ENCODE measurements at regions not wholly inside any gene's neighbourhood (a gene's known extent, or its start where the extent isn't known, plus 50 kb on each side); places are given as distances from the start of the nearest gene placed in this dataset.

GRCh38 chr6:126419901-126420300, 80.0 kb downstream of the CENPW start:
- Histone ChIP-seq H3K9me3 (replicated peaks; ENCODE audit: insufficient read depth, low read length) (no peaks in the 10 kb centered on the region), H3K4me1 (ENCODE audit: low read length) (no peaks in the 10 kb centered on the region), H3F3A (ENCODE audit: insufficient read depth, low read length) (no peaks in the 10 kb centered on the region), H3K4me2 (ENCODE audit: low read depth, low read length) (no peak overlapping the region), H3K79me2 (ENCODE audit: low read length) (no peaks in the 10 kb centered on the region), H3K36me3 (replicated peaks; ENCODE audit: insufficient read depth, low read length) (no peaks in the 10 kb centered on the region), H3K27ac (ENCODE audit: low read length) (no peak overlapping the region), H2AFZ (ENCODE audit: low read length) (no peak overlapping the region), H3K9me2 (replicated peaks; ENCODE audit: insufficient read depth, low read length) (no peaks in the 10 kb centered on the region), H3K27me3 (replicated peaks; ENCODE audit: insufficient read depth, low read length) (no peaks in the 10 kb centered on the region), H3K9ac (ENCODE audit: low read length) (no peak overlapping the region), H4K20me1 (ENCODE audit: insufficient read depth, low read length) (no peaks in the 10 kb centered on the region), H3K4me3 (ENCODE audit: low read length) (no peak overlapping the region)
- TF ChIP-seq EZH2phosphoT487 (IDR thresholded peaks at IDR 0.05; ENCODE audit: low read length) (no peak), CTCF (IDR thresholded peaks at IDR 0.05; ENCODE audit: low read length) (no peak), EZH2 (optimal IDR thresholded peaks at IDR 0.05; ENCODE audit: low read depth, low read length) (no peak)
- DNase-seq, result no peak

GRCh38 chr6:126422912-126423311, 83.0 kb downstream of the CENPW start:
- H3K4me2 ChIP-seq (ENCODE audit: low read depth, low read length), result no peak overlapping the region

GRCh38 chr6:126427713-126428112, 87.8 kb downstream of the CENPW start:
- Histone ChIP-seq H2AFZ (ENCODE audit: low read length) (no peak overlapping the region), H3F3A (ENCODE audit: insufficient read depth, low read length) (no peaks in the 10 kb centered on the region), H3K27me3 (replicated peaks; ENCODE audit: insufficient read depth, low read length) (no peaks in the 10 kb centered on the region), H3K9ac (ENCODE audit: low read length) (no peak overlapping the region), H4K20me1 (ENCODE audit: insufficient read depth, low read length) (no peaks in the 10 kb centered on the region), H3K9me2 (replicated peaks; ENCODE audit: insufficient read depth, low read length) (no peaks in the 10 kb centered on the region), H3K79me2 (ENCODE audit: low read length) (no peaks in the 10 kb centered on the region), H3K4me3 (ENCODE audit: low read length) (no peak overlapping the region), H3K36me3 (replicated peaks; ENCODE audit: insufficient read depth, low read length) (no peaks in the 10 kb centered on the region), H3K4me2 (ENCODE audit: low read depth, low read length) (no peak overlapping the region), H3K9me3 (replicated peaks; ENCODE audit: insufficient read depth, low read length) (no peaks in the 10 kb centered on the region), H3K4me1 (ENCODE audit: low read length) (no peaks in the 10 kb centered on the region), H3K27ac (ENCODE audit: low read length) (no peak overlapping the region)
- no peak for DNase-seq
- TF ChIP-seq EZH2 (optimal IDR thresholded peaks at IDR 0.05; ENCODE audit: low read depth, low read length), result no peak
- no peak for TF ChIP-seq EZH2phosphoT487 (IDR thresholded peaks at IDR 0.05; ENCODE audit: low read length)
- TF ChIP-seq CTCF (IDR thresholded peaks at IDR 0.05; ENCODE audit: low read length), result no peak

More at GRCh38 chr6:126422912-126423311, 83.0 kb downstream of the CENPW start:
- no peaks in the 10 kb centered on the region for H3K79me2 ChIP-seq (ENCODE audit: low read length)
- no peak for TF ChIP-seq CTCF (IDR thresholded peaks at IDR 0.05; ENCODE audit: low read length)
- no peak for TF ChIP-seq EZH2phosphoT487 (IDR thresholded peaks at IDR 0.05; ENCODE audit: low read length)
- TF ChIP-seq EZH2 (optimal IDR thresholded peaks at IDR 0.05; ENCODE audit: low read depth, low read length), result no peak
- no peaks in the 10 kb centered on the region for H3K4me1 ChIP-seq (ENCODE audit: low read length)
- H3K9ac ChIP-seq (ENCODE audit: low read length), result no peak overlapping the region
- H3K27ac ChIP-seq (ENCODE audit: low read length), result no peak overlapping the region
- H3K27me3 ChIP-seq (replicated peaks; ENCODE audit: insufficient read depth, low read length), result no peaks in the 10 kb centered on the region
- no peak for DNase-seq
- H3K4me3 ChIP-seq (ENCODE audit: low read length), result no peak overlapping the region
- H3K9me3 ChIP-seq (replicated peaks; ENCODE audit: insufficient read depth, low read length), result no peaks in the 10 kb centered on the region
- H3F3A ChIP-seq (ENCODE audit: insufficient read depth, low read length), result no peaks in the 10 kb centered on the region
- H2AFZ ChIP-seq (ENCODE audit: low read length), result no peak overlapping the region
- no peaks in the 10 kb centered on the region for H3K36me3 ChIP-seq (replicated peaks; ENCODE audit: insufficient read depth, low read length)
- no peaks in the 10 kb centered on the region for H4K20me1 ChIP-seq (ENCODE audit: insufficient read depth, low read length)
- H3K9me2 ChIP-seq (replicated peaks; ENCODE audit: insufficient read depth, low read length), result no peaks in the 10 kb centered on the region
